Type B pancreatic cell (in vitro differentiated cells): ENCODE measurements at regions not wholly inside any gene's neighbourhood (a gene's known extent, or its start where the extent isn't known, plus 50 kb on each side); places are given as distances from the start of the nearest gene placed in this dataset.
A peak's percentile ranks its signal among the peaks of the same experiment; 100 is the strongest.

Source experiments
- DNase-seq: peaks from one replicate; pipeline ENCODE4 v3.0.0; 2021; ENCODE audit warnings: mixed read lengths; ENCODE audit not compliant: unreplicated experiment; ENCODE audit errors: extremely low spot score
- H3K27ac Mint-ChIP-seq: 2 replicates; pipeline ENCODE4 v1.8.0; 2021; ENCODE audit warnings: mild to moderate bottlenecking, mixed read lengths
- H3K27me3 Mint-ChIP-seq: 2 replicates; pipeline ENCODE4 v1.8.0; 2021; ENCODE audit warnings: mixed read lengths
- H3K36me3 Mint-ChIP-seq: 2 replicates; pipeline ENCODE4 v1.8.0; 2021; ENCODE audit warnings: mixed read lengths
- H3K4me1 Mint-ChIP-seq: one replicate; pipeline ENCODE4 v1.8.0; 2021; ENCODE audit warnings: mixed read lengths; ENCODE audit not compliant: unreplicated experiment
- H3K4me3 Mint-ChIP-seq: 2 replicates; pipeline ENCODE4 v1.8.0; 2021; ENCODE audit warnings: mild to moderate bottlenecking, mixed read lengths
- H3K9me3 Mint-ChIP-seq: 2 replicates; pipeline ENCODE4 v1.8.0; 2021; ENCODE audit warnings: mixed read lengths
- TF ChIP-seq, protein P1 (sequence below): fragments of 200-600 bp; sonication (generic); conservative IDR thresholded peaks from 2 replicates; pipeline ENCODE4 v1.5.0; 2021; ENCODE audit warnings: antibody characterized with exemption, mild to moderate bottlenecking

DNA sequence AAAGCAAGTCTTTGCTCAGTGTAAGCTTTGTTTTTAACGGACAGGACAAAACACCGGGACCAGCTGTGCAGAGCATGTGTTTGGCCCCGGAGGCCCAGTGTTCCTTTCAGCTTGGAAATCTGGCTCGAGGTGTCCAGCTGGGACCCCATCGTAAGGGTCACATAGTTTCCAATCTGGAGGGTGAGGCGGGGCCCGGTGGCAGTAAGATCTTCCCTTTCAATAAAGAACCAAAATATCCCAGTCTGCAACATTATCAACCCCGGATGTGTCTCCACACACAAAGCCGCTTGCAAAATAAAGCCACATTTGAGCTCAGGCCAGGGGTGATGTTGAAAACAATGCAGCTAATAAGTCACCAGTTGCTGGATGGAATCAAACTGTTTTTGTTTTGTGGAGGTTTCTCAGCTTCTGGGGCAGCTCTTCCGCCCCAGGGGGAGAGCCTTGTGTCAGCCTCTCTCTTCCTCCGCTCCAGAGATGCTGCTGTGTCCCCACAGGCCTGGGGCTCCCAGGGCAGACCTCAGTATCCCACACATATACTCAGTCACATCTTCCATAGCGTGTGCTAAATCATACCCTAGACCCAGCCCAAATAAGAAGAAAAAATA lies 138.6 kb upstream of the GLI2 start:
- TF ChIP-seq, protein P1, sequence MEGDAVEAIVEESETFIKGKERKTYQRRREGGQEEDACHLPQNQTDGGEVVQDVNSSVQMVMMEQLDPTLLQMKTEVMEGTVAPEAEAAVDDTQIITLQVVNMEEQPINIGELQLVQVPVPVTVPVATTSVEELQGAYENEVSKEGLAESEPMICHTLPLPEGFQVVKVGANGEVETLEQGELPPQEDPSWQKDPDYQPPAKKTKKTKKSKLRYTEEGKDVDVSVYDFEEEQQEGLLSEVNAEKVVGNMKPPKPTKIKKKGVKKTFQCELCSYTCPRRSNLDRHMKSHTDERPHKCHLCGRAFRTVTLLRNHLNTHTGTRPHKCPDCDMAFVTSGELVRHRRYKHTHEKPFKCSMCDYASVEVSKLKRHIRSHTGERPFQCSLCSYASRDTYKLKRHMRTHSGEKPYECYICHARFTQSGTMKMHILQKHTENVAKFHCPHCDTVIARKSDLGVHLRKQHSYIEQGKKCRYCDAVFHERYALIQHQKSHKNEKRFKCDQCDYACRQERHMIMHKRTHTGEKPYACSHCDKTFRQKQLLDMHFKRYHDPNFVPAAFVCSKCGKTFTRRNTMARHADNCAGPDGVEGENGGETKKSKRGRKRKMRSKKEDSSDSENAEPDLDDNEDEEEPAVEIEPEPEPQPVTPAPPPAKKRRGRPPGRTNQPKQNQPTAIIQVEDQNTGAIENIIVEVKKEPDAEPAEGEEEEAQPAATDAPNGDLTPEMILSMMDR: no peak
- Mint-ChIP-seq H3K4me3 (no peak overlapping the region), H3K27me3 (peaks cover 4% of the 10 kb centered on the region), H3K4me1 (peaks cover 42% of the 10 kb centered on the region), H3K9me3 (no peaks in the 10 kb centered on the region), H3K27ac (peak overlapping the region; percentile 67), H3K36me3 (no peaks in the 10 kb centered on the region)
- no peak for DNase-seq

DNA sequence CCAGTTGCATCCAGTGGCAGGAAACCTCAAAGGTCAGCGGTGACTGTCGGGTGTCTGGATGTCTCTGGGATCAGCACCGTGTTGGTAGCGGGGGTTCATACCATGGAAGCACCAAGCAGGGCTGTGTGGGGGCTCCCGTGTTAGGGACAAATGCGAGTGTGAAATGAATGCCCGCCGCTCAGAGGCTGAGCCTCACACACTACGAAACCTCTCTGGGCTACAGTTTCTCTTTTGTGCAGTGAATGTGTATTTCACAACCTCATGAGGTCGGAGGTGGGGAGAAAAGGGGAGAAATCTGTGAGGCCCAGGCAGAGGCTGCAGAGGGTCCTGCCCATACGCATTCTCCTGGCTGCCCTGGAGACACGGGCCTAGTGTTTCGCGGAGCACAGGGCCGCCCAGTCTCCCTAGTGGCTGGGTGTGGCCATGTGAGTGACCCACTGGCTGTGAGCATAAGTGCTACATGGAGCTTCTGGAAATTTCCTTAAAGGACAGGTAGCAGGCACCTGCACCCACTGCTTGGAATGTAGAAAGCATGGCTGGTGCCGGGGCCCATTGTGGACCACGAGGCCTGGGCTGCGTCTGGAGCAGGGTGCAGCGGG lies 138.0 kb upstream of the GLI2 start:
- Mint-ChIP-seq H3K36me3 (no peaks in the 10 kb centered on the region), H3K9me3 (no peaks in the 10 kb centered on the region), H3K27me3 (peaks cover 3% of the 10 kb centered on the region), H3K4me3 (no peak overlapping the region), H3K27ac (peak overlapping the region; percentile 67), H3K4me1 (peaks cover 42% of the 10 kb centered on the region)
- no peak for DNase-seq
- TF ChIP-seq, protein P1: no peak

DNA sequence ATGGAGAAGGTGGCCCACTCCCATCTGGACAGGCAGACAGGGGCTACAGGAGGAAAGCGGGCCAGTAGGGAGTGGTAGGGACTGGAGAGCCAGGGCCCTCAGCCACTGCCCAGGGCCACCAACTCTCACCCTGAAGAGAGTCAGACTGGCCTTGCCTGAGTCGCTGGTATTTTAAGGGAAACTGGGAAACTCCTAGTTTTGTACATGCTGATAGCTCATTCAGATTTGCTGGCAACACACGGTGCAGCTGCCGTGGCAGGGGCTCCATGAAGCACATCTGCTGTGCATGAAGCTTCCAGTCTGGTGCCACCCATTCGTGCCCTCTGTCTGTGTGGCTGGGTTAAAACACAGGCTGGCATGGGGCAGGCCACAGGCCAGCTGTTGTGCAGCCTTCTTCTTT lies 137.3 kb upstream of the GLI2 start:
- Mint-ChIP-seq H3K9me3 (no peaks in the 10 kb centered on the region), H3K4me3 (no peak overlapping the region), H3K27me3 (peaks cover 1% of the 10 kb centered on the region), H3K4me1 (peaks cover 38% of the 10 kb centered on the region), H3K36me3 (no peaks in the 10 kb centered on the region), H3K27ac (peak overlapping the region; percentile 95)
- TF ChIP-seq, protein P1: no peak
- DNase-seq: no peak

DNA sequence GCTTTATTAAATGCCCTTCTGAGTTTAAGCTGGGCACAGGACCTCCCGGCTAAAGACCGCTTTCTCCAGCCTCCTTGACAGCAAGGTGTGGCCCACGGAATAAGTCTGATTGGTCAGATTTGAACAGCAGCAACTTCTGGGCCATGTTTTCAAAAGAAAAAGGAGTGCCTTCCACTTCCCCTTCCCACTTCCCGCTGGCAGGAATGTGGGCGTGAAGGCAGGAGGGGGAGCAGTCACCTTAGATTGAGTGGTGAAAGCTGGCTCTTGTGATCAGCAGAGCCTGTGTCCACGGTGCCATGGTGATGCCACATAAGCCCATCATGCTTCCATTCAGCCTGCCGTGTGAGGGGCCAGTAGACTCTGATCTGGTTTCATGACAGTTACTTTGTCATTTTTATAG lies 136.6 kb upstream of the GLI2 start:
- TF ChIP-seq, protein P1: no peak

DNA sequence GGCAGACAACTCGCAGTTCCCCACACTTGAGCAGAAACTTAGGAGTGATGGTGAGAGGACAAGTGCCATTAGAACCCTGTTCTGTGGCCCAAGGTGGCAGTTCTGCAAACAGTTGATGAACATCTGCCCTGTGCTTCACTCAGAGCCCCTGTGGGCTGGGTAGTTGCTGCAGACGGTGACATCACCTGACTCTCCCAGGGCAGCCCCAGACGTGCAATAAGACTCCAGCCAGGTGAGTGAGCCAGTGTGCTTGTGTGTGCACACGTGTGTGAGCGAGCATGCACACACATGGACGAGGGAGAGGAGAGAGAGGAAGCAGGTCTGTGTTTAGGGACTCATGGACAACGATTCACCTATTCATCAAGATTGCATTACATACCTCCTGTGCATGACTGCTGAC lies 136.0 kb upstream of the GLI2 start:
- Mint-ChIP-seq H3K9me3 (no peaks in the 10 kb centered on the region), H3K27ac (peak overlapping the region; percentile 95), H3K27me3 (no peaks in the 10 kb centered on the region), H3K4me1 (peaks cover 30% of the 10 kb centered on the region), H3K36me3 (no peaks in the 10 kb centered on the region), H3K4me3 (peak overlapping the region; percentile 30)
- TF ChIP-seq, protein P1: no peak
- DNase-seq: no peak

More for the DNA sequence above, 136.6 kb upstream of the GLI2 start:
- H3K36me3 Mint-ChIP-seq: no peaks in the 10 kb centered on the region
- no peak overlapping the region for H3K4me3 Mint-ChIP-seq
- no peak for DNase-seq
- no peaks in the 10 kb centered on the region for H3K9me3 Mint-ChIP-seq
- H3K27me3 Mint-ChIP-seq: no peaks in the 10 kb centered on the region
- peak overlapping the region; percentile 95 for H3K27ac Mint-ChIP-seq
- H3K4me1 Mint-ChIP-seq: peaks cover 31% of the 10 kb centered on the region
